Trophoblast cell (in vitro differentiated cells and primary cell): ENCODE measurements at regions not wholly inside any gene's neighbourhood (a gene's known extent, or its start where the extent isn't known, plus 50 kb on each side); places are given as distances from the start of the nearest gene placed in this dataset.

ENCODE experiments used
- DNase-seq, 2 donors: peaks; one replicate each; pipeline ENCODE4 v3.0.0-alpha.2; 2016
- H2AFZ ChIP-seq: 2 replicates; pipeline ENCODE4 v1.6.1; 2013; ENCODE audit warnings: low read length, moderate library complexity, mild to moderate bottlenecking; ENCODE audit not compliant: insufficient read depth, poor library complexity
- H2AK5ac ChIP-seq: 2 replicates; pipeline ENCODE4 v1.6.1; 2013; ENCODE audit warnings: mild to moderate bottlenecking, low read length
- H2BK120ac ChIP-seq: 2 replicates; pipeline ENCODE4 v1.6.1; 2013; ENCODE audit warnings: low read length, mild to moderate bottlenecking, moderate library complexity; ENCODE audit not compliant: insufficient read depth, poor library complexity
- H2BK12ac ChIP-seq: 2 replicates; pipeline ENCODE4 v1.6.1; 2013; ENCODE audit warnings: mild to moderate bottlenecking, low read length, moderate library complexity
- H2BK5ac ChIP-seq: 2 replicates; pipeline ENCODE4 v1.6.1; 2013; ENCODE audit warnings: low read length, low read depth, moderate library complexity, mild to moderate bottlenecking; ENCODE audit not compliant: poor library complexity
- H3K14ac ChIP-seq: 2 replicates; pipeline ENCODE4 v1.6.1; 2013; ENCODE audit warnings: mild to moderate bottlenecking, low read length
- H3K18ac ChIP-seq: 2 replicates; pipeline ENCODE4 v1.6.1; 2013; ENCODE audit warnings: mild to moderate bottlenecking, low read length
- H3K23ac ChIP-seq: 2 replicates; pipeline ENCODE4 v1.6.1; 2013; ENCODE audit warnings: low read length
- H3K27ac ChIP-seq: 2 replicates; pipeline ENCODE4 v1.5.1; 2013; ENCODE audit warnings: low read depth, mild to moderate bottlenecking, inconsistent platforms, low read length, moderate library complexity
- H3K27me3 ChIP-seq: 2 replicates; pipeline ENCODE4 v1.6.1; 2013; ENCODE audit warnings: inconsistent platforms, mild to moderate bottlenecking, low read length, moderate library complexity; ENCODE audit not compliant: insufficient read depth
- H3K36me3 ChIP-seq, 2 experiments: 1 replicate in 1 of 2; 2 replicates in 1 of 2; pipeline ENCODE4 v1.6.1; 2013; ENCODE audit warnings: low read length in 2 of 2, mild to moderate bottlenecking in 2 of 2, moderate library complexity in 1 of 2; ENCODE audit not compliant: insufficient read depth in 2 of 2, control insufficient read depth in 1 of 2
- H3K4ac ChIP-seq: 2 replicates; pipeline ENCODE4 v1.6.1; 2013; ENCODE audit warnings: low read depth, mild to moderate bottlenecking, low read length, moderate library complexity
- H3K4me1 ChIP-seq, 2 experiments: 1 replicate in 1 of 2; 2 replicates in 1 of 2; pipeline ENCODE4 v1.6.1; 2013; ENCODE audit warnings: low read length in 2 of 2, mild to moderate bottlenecking in 2 of 2, moderate library complexity in 1 of 2; ENCODE audit not compliant: insufficient read depth in 2 of 2, control insufficient read depth in 1 of 2
- H3K4me2 ChIP-seq: 2 replicates; pipeline ENCODE4 v1.6.1; 2013; ENCODE audit warnings: inconsistent platforms, mild to moderate bottlenecking, low read length, moderate library complexity
- H3K4me3 ChIP-seq: 2 replicates; pipeline ENCODE4 v1.5.1; 2013; ENCODE audit warnings: mild to moderate bottlenecking, low read depth, low read length, inconsistent platforms
- H3K79me1 ChIP-seq: one replicate; pipeline ENCODE4 v1.6.1; 2013; ENCODE audit warnings: low read length
- H3K79me2 ChIP-seq: 2 replicates; pipeline ENCODE4 v1.6.1; 2013; ENCODE audit warnings: low read length, mild to moderate bottlenecking; ENCODE audit not compliant: control insufficient read depth, insufficient read depth, poor library complexity
- H3K9ac ChIP-seq: 2 replicates; pipeline ENCODE4 v1.6.1; 2013; ENCODE audit warnings: mild to moderate bottlenecking, low read length
- H3K9me3 ChIP-seq: 2 replicates; pipeline ENCODE4 v1.6.1; 2013; ENCODE audit warnings: low read depth, mild to moderate bottlenecking, control low read depth, inconsistent platforms, low read length; ENCODE audit not compliant: insufficient read depth
- H4K12ac ChIP-seq: 2 replicates; pipeline ENCODE4 v1.6.1; 2013; ENCODE audit warnings: low read depth, mild to moderate bottlenecking, low read length, moderate library complexity
- H4K8ac ChIP-seq: 2 replicates; pipeline ENCODE4 v1.6.1; 2013; ENCODE audit warnings: low read depth, mild to moderate bottlenecking, low read length, moderate library complexity
- H4K91ac ChIP-seq: one replicate; pipeline ENCODE4 v1.6.1; 2013; ENCODE audit warnings: low read depth, mild to moderate bottlenecking, low read length, moderate library complexity
- WGBS: extraction: QIAGEN DNeasy Blood & Tissue Kit; methylation state at CpG from one replicate; pipeline ENCODE4 v1.1.7; 2013; ENCODE audit warnings: missing lambda C conversion rate; ENCODE audit not compliant: insufficient read length, insufficient coverage; ENCODE audit errors: extremely low coverage; 5-methylcytosine and 5-hydroxymethylcytosine counted together

GRCh38 chr13:108142702-108143436, 72.5 kb downstream of the LIG4 start:
- Histone ChIP-seq H3K36me3 (no peaks in the 10 kb centered on the region), H4K8ac (no peak overlapping the region), H3K27ac (no peak overlapping the region), H3K4ac (no peak overlapping the region), H3K4me1 (no peaks in the 10 kb centered on the region), H2BK120ac (no peak overlapping the region), H3K4me3 (no peak overlapping the region), H3K18ac (no peak overlapping the region), H2BK12ac (no peak overlapping the region), H3K27me3 (no peaks in the 10 kb centered on the region), H3K79me2 (no peaks in the 10 kb centered on the region), H4K91ac (no peak overlapping the region), H2BK5ac (no peak overlapping the region), H3K23ac (no peak overlapping the region), H3K4me2 (no peak overlapping the region), H4K12ac (no peak overlapping the region), H2AFZ (no peak overlapping the region), H3K14ac (no peak overlapping the region), H3K79me1 (no peaks in the 10 kb centered on the region), H3K9me3 (no peaks in the 10 kb centered on the region), H3K9ac (no peak overlapping the region), H2AK5ac (no peak overlapping the region)
- DNase-seq = no peak
- no CpG with 5 or more reads among the region's 4 CpGs for WGBS

- no peak overlapping the region for H3K4me2 ChIP-seq
- H3K27me3 ChIP-seq = no peaks in the 10 kb centered on the region
- no peaks in the 10 kb centered on the region for H3K36me3 ChIP-seq
- no peak overlapping the region for H4K12ac ChIP-seq
- H3K4ac ChIP-seq = no peak overlapping the region
- H2BK120ac ChIP-seq = no peak overlapping the region
- H3K18ac ChIP-seq = no peak overlapping the region
- no peaks in the 10 kb centered on the region for H3K4me1 ChIP-seq
- H4K91ac ChIP-seq = no peak overlapping the region
- no peak overlapping the region for H2BK5ac ChIP-seq
- no peak overlapping the region for H2BK12ac ChIP-seq
- no peak overlapping the region for H4K8ac ChIP-seq
- no peak overlapping the region for H3K27ac ChIP-seq
- H3K9me3 ChIP-seq = no peaks in the 10 kb centered on the region
- no peak overlapping the region for H3K23ac ChIP-seq
- no peak overlapping the region for H3K9ac ChIP-seq
- DNase-seq = no peak
- no peaks in the 10 kb centered on the region for H3K79me1 ChIP-seq
- H3K4me3 ChIP-seq = no peak overlapping the region
- H2AFZ ChIP-seq = no peak overlapping the region
- H3K79me2 ChIP-seq = no peaks in the 10 kb centered on the region
- no peak overlapping the region for H3K14ac ChIP-seq
- no CpG with 5 or more reads among the region's 1 CpG for WGBS
- no peak overlapping the region for H2AK5ac ChIP-seq
Measured at GRCh38 chr13:108137176-108137575, 78.2 kb downstream of the LIG4 start.

GRCh38 chr13:108127406-108127805, 87.9 kb downstream of the LIG4 start:
- Histone ChIP-seq H4K8ac (no peak overlapping the region), H3K4me3 (no peak overlapping the region), H2BK12ac (no peak overlapping the region), H3K36me3 (no peaks in the 10 kb centered on the region), H3K27me3 (no peaks in the 10 kb centered on the region), H3K23ac (no peak overlapping the region), H3K18ac (no peak overlapping the region), H4K12ac (no peak overlapping the region), H4K91ac (no peak overlapping the region), H3K14ac (no peak overlapping the region), H2AFZ (no peak overlapping the region), H2AK5ac (no peak overlapping the region), H3K4ac (no peak overlapping the region), H3K4me2 (no peak overlapping the region), H3K27ac (no peak overlapping the region), H3K4me1 (no peaks in the 10 kb centered on the region), H2BK120ac (no peak overlapping the region), H3K9ac (no peak overlapping the region), H3K9me3 (no peaks in the 10 kb centered on the region), H2BK5ac (no peak overlapping the region), H3K79me2 (no peaks in the 10 kb centered on the region), H3K79me1 (no peaks in the 10 kb centered on the region)
- DNase-seq = no peak

- no peak overlapping the region for H2AFZ ChIP-seq
Measured at GRCh38 chr13:108126056-108126455, 89.3 kb downstream of the LIG4 start.

More at GRCh38 chr13:108126056-108126455, 89.3 kb downstream of the LIG4 start:
- DNase-seq = no peak
- H3K4me1 ChIP-seq = no peaks in the 10 kb centered on the region
- no peaks in the 10 kb centered on the region for H3K9me3 ChIP-seq
- no peak overlapping the region for H4K12ac ChIP-seq
- no peaks in the 10 kb centered on the region for H3K79me2 ChIP-seq
- H3K18ac ChIP-seq = no peak overlapping the region
- H3K9ac ChIP-seq = no peak overlapping the region
- H2BK5ac ChIP-seq = no peak overlapping the region
- no peak overlapping the region for H3K4me3 ChIP-seq
- H2BK120ac ChIP-seq = no peak overlapping the region
- H4K8ac ChIP-seq = no peak overlapping the region
- no peak overlapping the region for H2BK12ac ChIP-seq
- no peak overlapping the region for H3K23ac ChIP-seq
- H3K4me2 ChIP-seq = no peak overlapping the region
- 100% methylated on average over 1 of the region's 2 CpGs for WGBS
- no peak overlapping the region for H3K27ac ChIP-seq
- H3K14ac ChIP-seq = no peak overlapping the region
- no peaks in the 10 kb centered on the region for H3K27me3 ChIP-seq
- no peak overlapping the region for H2AK5ac ChIP-seq
- H3K36me3 ChIP-seq = no peaks in the 10 kb centered on the region
- H4K91ac ChIP-seq = no peak overlapping the region
- no peak overlapping the region for H3K4ac ChIP-seq
- no peaks in the 10 kb centered on the region for H3K79me1 ChIP-seq
